ENCODE measurements at regions not wholly inside any gene's neighbourhood (a gene's known extent, or its start where the extent isn't known, plus 50 kb on each side); places are given as distances from the start of the nearest gene placed in this dataset.
"Not testable (repeated sequence)": the region's sequence is repeated elsewhere in the genome, so short reads cannot be mapped to it uniquely, and the experiment has no call there.

DNA sequence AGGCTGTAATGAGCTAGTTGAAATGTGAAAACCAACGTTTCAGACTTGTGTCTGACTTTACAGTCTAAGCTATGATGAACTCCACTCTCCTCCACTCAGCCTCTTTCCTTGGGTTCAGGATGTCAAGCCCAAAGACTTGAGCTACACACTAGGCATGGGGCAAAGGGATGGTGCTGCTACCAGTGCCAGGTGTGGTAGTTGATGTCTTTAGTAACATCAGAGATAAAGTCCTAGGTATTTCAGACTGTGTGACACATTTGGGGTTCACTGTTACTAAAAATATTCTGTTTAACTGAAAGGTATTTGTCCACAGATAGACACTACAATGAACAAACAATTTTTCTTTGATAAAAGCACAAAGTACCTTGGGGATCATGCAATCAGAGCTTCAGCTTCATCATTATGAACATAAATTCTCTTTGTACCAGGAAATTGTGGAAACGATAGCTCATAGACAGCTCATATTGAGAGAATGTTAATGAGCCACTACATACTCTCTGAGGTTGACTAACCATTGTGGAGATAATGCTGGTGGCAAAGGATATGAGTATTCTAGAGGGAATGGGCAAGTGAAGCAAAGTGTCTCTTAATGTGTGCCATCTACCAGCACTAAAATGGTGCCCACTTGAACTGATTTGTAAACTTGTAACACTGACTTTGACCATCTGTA, 253.7 kb upstream of the THUMPD2 start:
- no peak overlapping the region for H3K27ac Mint-ChIP-seq
- peaks cover 4% of the 10 kb centered on the region for H3K27me3 Mint-ChIP-seq (ENCODE audit: low read depth)
- no peak for DNase-seq (ENCODE audit: low spot score in 2 of 2, unreplicated experiment in 2 of 2)
- H3K4me3 Mint-ChIP-seq = no peak overlapping the region
- TF ChIP-seq, protein P1, sequence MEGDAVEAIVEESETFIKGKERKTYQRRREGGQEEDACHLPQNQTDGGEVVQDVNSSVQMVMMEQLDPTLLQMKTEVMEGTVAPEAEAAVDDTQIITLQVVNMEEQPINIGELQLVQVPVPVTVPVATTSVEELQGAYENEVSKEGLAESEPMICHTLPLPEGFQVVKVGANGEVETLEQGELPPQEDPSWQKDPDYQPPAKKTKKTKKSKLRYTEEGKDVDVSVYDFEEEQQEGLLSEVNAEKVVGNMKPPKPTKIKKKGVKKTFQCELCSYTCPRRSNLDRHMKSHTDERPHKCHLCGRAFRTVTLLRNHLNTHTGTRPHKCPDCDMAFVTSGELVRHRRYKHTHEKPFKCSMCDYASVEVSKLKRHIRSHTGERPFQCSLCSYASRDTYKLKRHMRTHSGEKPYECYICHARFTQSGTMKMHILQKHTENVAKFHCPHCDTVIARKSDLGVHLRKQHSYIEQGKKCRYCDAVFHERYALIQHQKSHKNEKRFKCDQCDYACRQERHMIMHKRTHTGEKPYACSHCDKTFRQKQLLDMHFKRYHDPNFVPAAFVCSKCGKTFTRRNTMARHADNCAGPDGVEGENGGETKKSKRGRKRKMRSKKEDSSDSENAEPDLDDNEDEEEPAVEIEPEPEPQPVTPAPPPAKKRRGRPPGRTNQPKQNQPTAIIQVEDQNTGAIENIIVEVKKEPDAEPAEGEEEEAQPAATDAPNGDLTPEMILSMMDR (IDR thresholded peaks at IDR 0.05; ENCODE audit: unreplicated experiment) = no peak
- H3K9me3 Mint-ChIP-seq = peaks cover 31% of the 10 kb centered on the region
- H3K36me3 Mint-ChIP-seq = no peaks in the 10 kb centered on the region
- H3K4me1 Mint-ChIP-seq = no peaks in the 10 kb centered on the region

DNA sequence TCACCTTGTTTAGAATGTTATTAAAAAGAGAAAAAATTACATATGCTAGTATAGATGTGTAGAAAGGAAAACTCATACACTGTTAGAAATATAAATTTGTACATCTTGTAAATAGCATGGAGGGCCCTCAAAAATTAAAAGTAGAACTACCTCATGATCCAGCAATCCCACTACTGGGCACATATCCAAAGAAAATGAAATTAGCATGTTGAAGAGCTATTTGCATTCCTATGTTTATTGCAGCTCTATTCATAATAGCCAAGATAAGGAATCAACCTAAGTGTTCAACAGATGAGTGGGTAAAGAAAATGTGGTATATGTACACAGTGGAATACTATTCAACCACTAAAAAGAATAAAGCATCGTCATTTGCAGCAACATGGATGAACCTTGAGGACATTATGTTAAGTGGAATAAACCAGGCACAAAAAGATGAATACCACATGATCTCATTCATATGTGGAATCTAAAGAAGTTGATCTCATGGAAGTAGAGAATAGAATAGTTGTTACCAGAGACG, 251.5 kb upstream of the THUMPD2 start:
- Mint-ChIP-seq H3K27me3 (ENCODE audit: low read depth) (peaks cover 4% of the 10 kb centered on the region), H3K4me3 (no peak overlapping the region), H3K36me3 (no peaks in the 10 kb centered on the region), H3K9me3 (peaks cover 35% of the 10 kb centered on the region), H3K27ac (no peak overlapping the region), H3K4me1 (no peaks in the 10 kb centered on the region)
- TF ChIP-seq, protein P1 (IDR thresholded peaks at IDR 0.05; ENCODE audit: unreplicated experiment) = no peak
- no peak for DNase-seq (ENCODE audit: low spot score in 2 of 2, unreplicated experiment in 2 of 2)

DNA sequence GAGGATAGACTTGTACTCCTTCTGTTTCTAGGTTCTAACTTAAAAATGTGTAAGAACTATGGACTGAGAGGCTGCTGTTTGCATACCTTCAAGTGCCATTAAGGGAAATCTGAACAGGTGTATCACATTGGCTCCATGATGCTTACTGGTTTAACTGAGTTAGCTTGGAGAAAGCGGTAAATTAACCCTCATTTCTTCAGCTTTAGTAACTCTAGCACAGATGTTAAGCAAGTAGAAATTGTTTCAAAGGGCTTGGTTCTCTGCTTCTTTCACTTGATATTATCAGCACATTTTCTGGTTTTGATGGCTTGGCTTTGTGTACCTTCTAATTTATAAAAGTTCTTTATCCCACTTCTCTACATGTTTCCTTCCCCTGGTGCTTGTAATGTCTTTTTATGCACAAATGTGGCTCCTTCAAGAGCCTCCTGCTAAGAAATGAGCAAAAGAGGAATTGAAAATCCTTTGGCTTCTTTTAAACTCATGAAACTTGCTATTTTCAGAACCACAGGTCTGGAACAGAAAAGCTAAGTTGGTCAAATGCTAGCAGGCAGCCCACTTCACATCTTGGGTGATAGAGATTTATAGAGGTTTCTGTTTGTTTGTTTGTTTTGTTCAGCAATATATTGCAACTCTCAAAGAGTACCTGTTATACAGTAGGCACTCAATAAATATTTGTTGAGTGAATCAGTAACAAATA, 249.9 kb upstream of the THUMPD2 start:
- H3K4me3 Mint-ChIP-seq = no peak overlapping the region
- no peak for DNase-seq (ENCODE audit: low spot score in 2 of 2, unreplicated experiment in 2 of 2)

DNA sequence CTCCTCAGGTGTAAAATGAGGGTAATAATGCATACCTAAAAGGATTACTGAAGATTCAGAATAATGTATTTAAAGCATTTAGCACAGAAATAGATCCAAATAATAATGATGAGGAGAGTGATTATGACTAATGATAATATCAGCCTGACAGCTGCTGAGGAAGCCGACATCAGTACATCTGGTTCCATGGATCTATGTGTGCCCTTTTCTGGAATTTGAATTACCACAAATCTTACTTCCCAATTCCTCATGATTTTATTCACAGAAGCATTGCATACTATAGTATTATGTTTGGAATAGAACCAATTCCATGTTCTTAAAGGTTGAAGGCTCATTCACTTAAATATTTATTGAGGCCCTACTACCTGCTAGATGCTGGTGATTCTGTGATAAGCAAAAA, 248.9 kb upstream of the THUMPD2 start:
- Mint-ChIP-seq H3K27me3 (ENCODE audit: low read depth) (peaks cover 4% of the 10 kb centered on the region), H3K4me1 (no peaks in the 10 kb centered on the region), H3K36me3 (no peaks in the 10 kb centered on the region), H3K4me3 (no peak overlapping the region), H3K9me3 (peaks cover 37% of the 10 kb centered on the region), H3K27ac (no peak overlapping the region)
- TF ChIP-seq, protein P1 (IDR thresholded peaks at IDR 0.05; ENCODE audit: unreplicated experiment) = no peak
- DNase-seq (ENCODE audit: low spot score in 2 of 2, unreplicated experiment in 2 of 2) = no peak

More for the DNA sequence above, 249.9 kb upstream of the THUMPD2 start:
- H3K36me3 Mint-ChIP-seq = no peaks in the 10 kb centered on the region
- H3K27me3 Mint-ChIP-seq (ENCODE audit: low read depth) = peaks cover 4% of the 10 kb centered on the region
- TF ChIP-seq, protein P1 (IDR thresholded peaks at IDR 0.05; ENCODE audit: unreplicated experiment) = no peak
- no peak overlapping the region for H3K27ac Mint-ChIP-seq
- no peaks in the 10 kb centered on the region for H3K4me1 Mint-ChIP-seq
- H3K9me3 Mint-ChIP-seq = peaks cover 38% of the 10 kb centered on the region

DNA sequence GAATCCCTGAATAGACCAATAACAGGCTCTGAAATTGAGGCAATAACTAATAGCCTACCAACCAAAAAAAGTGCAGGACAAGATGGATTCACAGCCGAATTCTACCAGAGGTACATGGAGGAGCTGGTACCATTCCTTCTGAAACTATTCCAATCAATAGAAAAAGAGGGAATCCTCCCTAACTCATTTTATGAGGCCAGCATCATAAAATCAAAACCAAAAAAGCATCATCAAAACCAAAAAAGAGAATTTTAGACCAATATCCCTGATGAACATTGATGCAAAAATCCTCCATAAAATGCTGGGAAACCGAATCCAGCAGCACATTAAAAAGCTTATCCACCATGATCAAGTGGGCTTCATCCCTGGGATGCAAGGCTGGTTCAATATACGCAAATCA, 246.2 kb upstream of the THUMPD2 start:
- H3K9me3 Mint-ChIP-seq = peaks cover 42% of the 10 kb centered on the region
- not testable (repeated sequence) for H3K27me3 Mint-ChIP-seq (ENCODE audit: low read depth); DNase-seq (ENCODE audit: low spot score in 2 of 2, unreplicated experiment in 2 of 2); H3K36me3 Mint-ChIP-seq; H3K4me1 Mint-ChIP-seq; H3K4me3 Mint-ChIP-seq; H3K27ac Mint-ChIP-seq

DNA sequence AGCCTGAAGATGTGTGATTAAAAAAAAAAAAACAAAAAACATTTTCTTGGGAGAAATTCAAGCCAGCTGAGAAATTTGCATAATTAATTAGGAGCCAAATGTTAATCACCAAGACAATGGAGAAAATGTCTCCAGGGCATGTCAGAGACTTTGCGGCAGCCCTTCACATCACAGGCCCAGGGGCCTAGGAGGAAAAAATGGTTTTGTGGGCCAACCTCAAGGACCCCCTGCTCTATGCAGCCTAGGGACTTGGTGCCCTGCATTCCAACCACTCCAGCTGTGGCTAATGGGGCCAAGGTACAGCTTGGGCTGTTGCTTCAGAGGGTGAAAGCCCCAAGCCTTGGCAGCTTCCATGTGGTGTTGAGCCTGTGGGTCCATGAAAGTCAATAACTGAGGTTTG, 241.9 kb upstream of the THUMPD2 start:
- Mint-ChIP-seq H3K9me3 (peaks cover 50% of the 10 kb centered on the region), H3K36me3 (peaks cover 7% of the 10 kb centered on the region), H3K27ac (no peak overlapping the region), H3K27me3 (ENCODE audit: low read depth) (no peaks in the 10 kb centered on the region), H3K4me3 (no peak overlapping the region), H3K4me1 (no peaks in the 10 kb centered on the region)
- TF ChIP-seq, protein P1 (IDR thresholded peaks at IDR 0.05; ENCODE audit: unreplicated experiment) = no peak
- DNase-seq (ENCODE audit: low spot score in 2 of 2, unreplicated experiment in 2 of 2) = no peak
